IMR-90 (cell line): ENCODE measurements at regions not wholly inside any gene's neighbourhood (a gene's known extent, or its start where the extent isn't known, plus 50 kb on each side); places are given as distances from the start of the nearest gene placed in this dataset.

Experiments used
- ATAC-seq: fragments of 200-7000 bp; cut with Tn5 transposase; 2 replicates; pipeline ENCODE4 v1.9.1; 2020; ENCODE audit warnings: low read depth, mild to moderate bottlenecking, moderate library complexity
- BruUV-seq: library from RNA; stranded (reverse); fragments of 400-500 nt; replicated peaks from 2 replicates; lab custom pipeline; 2021; lab: Mats Ljungman, UMichigan
- CTCF ChIA-PET: fragments of 300-600 bp; formaldehyde crosslinking; extraction: SDS; loops from one replicate; lab custom pipeline; 2021; ENCODE audit warnings: antibody characterized with exemption; lab: Yijun Ruan, JAX
- POLR2A ChIA-PET: fragments of 300-600 bp; sonication (Branson Sonifier 250); formaldehyde crosslinking; loops from one replicate; lab custom pipeline; 2022; ENCODE audit warnings: antibody characterized with exemption; ENCODE audit not compliant: unreplicated experiment; lab: Charles Lee
- DNase-seq: peaks from one replicate; pipeline ENCODE4 v3.0.0; 2013
- H2AFZ ChIP-seq: replicated peaks from 2 replicates; pipeline ENCODE3; 2013; ENCODE audit warnings: low read length, mild to moderate bottlenecking; ENCODE audit not compliant: poor library complexity
- H2AK5ac ChIP-seq: 2 replicates; pipeline ENCODE4 v1.6.1; 2013; ENCODE audit warnings: low read depth, low read length, inconsistent platforms
- H2AK9ac ChIP-seq: replicated peaks from 2 replicates; pipeline ENCODE3; 2013; ENCODE audit warnings: mild to moderate bottlenecking, low read depth, low read length, moderate library complexity; ENCODE audit not compliant: poor library complexity
- H2BK120ac ChIP-seq: 2 replicates; pipeline ENCODE4 v1.6.1; 2013; ENCODE audit warnings: low read depth, low read length, inconsistent platforms
- H2BK15ac ChIP-seq: 3 replicates; pipeline ENCODE4 v1.6.1; 2013; ENCODE audit warnings: low read depth, low read length, inconsistent platforms
- H2BK20ac ChIP-seq: 2 replicates; pipeline ENCODE4 v1.6.1; 2013; ENCODE audit warnings: low read depth, mild to moderate bottlenecking, inconsistent platforms, low read length, moderate library complexity
- H2BK5ac ChIP-seq: 2 replicates; pipeline ENCODE4 v1.6.1; 2013; ENCODE audit warnings: mild to moderate bottlenecking, low read depth, low read length, inconsistent platforms; ENCODE audit not compliant: poor library complexity, severe bottlenecking
- H3K14ac ChIP-seq: replicated peaks from 2 replicates; pipeline ENCODE4 v1.6.1; 2013; ENCODE audit warnings: low read depth, low read length, inconsistent platforms
- H3K18ac ChIP-seq: 2 replicates; pipeline ENCODE4 v1.6.1; 2013; ENCODE audit warnings: low read depth, low read length, control low read depth
- H3K23ac ChIP-seq: 2 replicates; pipeline ENCODE4 v1.6.1; 2013; ENCODE audit warnings: low read depth, low read length, inconsistent platforms
- H3K27ac ChIP-seq: 2 replicates; pipeline ENCODE4 v1.5.1; 2013; ENCODE audit warnings: mild to moderate bottlenecking, control low read depth, low read length; ENCODE audit not compliant: insufficient read depth
- H3K27me3 ChIP-seq: 2 replicates; pipeline ENCODE4 v1.6.1; 2013; ENCODE audit warnings: low read length; ENCODE audit not compliant: control insufficient read depth, insufficient read depth
- H3K36me3 ChIP-seq: 2 replicates; pipeline ENCODE4 v1.6.1; 2013; ENCODE audit warnings: low read length, mixed read lengths; ENCODE audit not compliant: control insufficient read depth, insufficient read depth
- H3K4ac ChIP-seq: 2 replicates; pipeline ENCODE4 v1.6.1; 2013; ENCODE audit warnings: low read depth, low read length, inconsistent platforms
- H3K4me1 ChIP-seq: 2 replicates; pipeline ENCODE4 v1.6.1; 2013; ENCODE audit warnings: low read length, mixed read lengths; ENCODE audit not compliant: control insufficient read depth, insufficient read depth
- H3K4me2 ChIP-seq: 2 replicates; pipeline ENCODE4 v1.6.1; 2013; ENCODE audit warnings: low read depth, mild to moderate bottlenecking, control low read depth, low read length, moderate library complexity
- H3K4me3 ChIP-seq: 2 replicates; pipeline ENCODE4 v1.5.1; 2013; ENCODE audit warnings: low read depth, mild to moderate bottlenecking, control low read depth, low read length, moderate library complexity; ENCODE audit not compliant: insufficient read depth
- H3K56ac ChIP-seq: 2 replicates; pipeline ENCODE4 v1.6.1; 2013; ENCODE audit warnings: low read length, inconsistent platforms; ENCODE audit not compliant: insufficient read depth; ENCODE audit errors: extremely low read depth
- H3K79me1 ChIP-seq, 2 experiments: 2 replicates each; pipeline ENCODE4 v1.6.1; 2013; ENCODE audit warnings: low read length in 2 of 2, inconsistent platforms in 1 of 2, low read depth in 1 of 2
- H3K9ac ChIP-seq: 2 replicates; pipeline ENCODE4 v1.6.1; 2013; ENCODE audit warnings: low read depth, low read length, control low read depth
- H3K9me1 ChIP-seq: 2 replicates; pipeline ENCODE4 v1.6.1; 2013; ENCODE audit warnings: low read length, inconsistent platforms; ENCODE audit not compliant: insufficient read depth
- H3K9me3 ChIP-seq: 2 replicates; pipeline ENCODE4 v1.6.1; 2013; ENCODE audit warnings: low read length; ENCODE audit not compliant: control insufficient read depth, insufficient read depth
- H4K20me1 ChIP-seq: 2 replicates; pipeline ENCODE4 v1.6.1; 2013; ENCODE audit warnings: low read length, inconsistent platforms; ENCODE audit not compliant: insufficient read depth
- H4K5ac ChIP-seq: 2 replicates; pipeline ENCODE4 v1.6.1; 2013; ENCODE audit warnings: mild to moderate bottlenecking, low read depth, low read length, control low read depth
- H4K8ac ChIP-seq, 2 experiments: 2 replicates each; pipeline ENCODE4 v1.6.1; 2013; ENCODE audit warnings: low read depth in 2 of 2, low read length in 2 of 2, control low read depth in 1 of 2, inconsistent platforms in 1 of 2
- H4K91ac ChIP-seq: 2 replicates; pipeline ENCODE4 v1.6.1; 2013; ENCODE audit warnings: low read depth, low read length, inconsistent platforms; ENCODE audit not compliant: insufficient read depth
- BHLHE40 ChIP-seq: fragments of 150-350 bp; IDR thresholded peaks from 2 replicates; pipeline ENCODE4 v1.6.1; 2016; ENCODE audit warnings: mild to moderate bottlenecking, low read depth, low read length
- CEBPB ChIP-seq: IDR thresholded peaks from 2 replicates; pipeline ENCODE4 v1.6.1; 2012; ENCODE audit warnings: low read depth, low read length, improper control_type of control experiment
- ELK1 ChIP-seq: fragments of 150-350 bp; IDR thresholded peaks from 2 replicates; pipeline ENCODE4 v1.6.1; 2016; ENCODE audit warnings: low read depth, mild to moderate bottlenecking, low read length, moderate library complexity, borderline replicate concordance
- MAZ ChIP-seq: IDR thresholded peaks from 2 replicates; pipeline ENCODE4 v1.6.1; 2012; ENCODE audit warnings: low read depth, mild to moderate bottlenecking, low read length, improper control_type of control experiment, moderate library complexity, borderline replicate concordance
- MXI1 ChIP-seq: IDR thresholded peaks from 2 replicates; pipeline ENCODE4 v1.6.1; 2012; ENCODE audit warnings: low read depth, mild to moderate bottlenecking, low read length, moderate library complexity, borderline replicate concordance
- NFE2L2 ChIP-seq: fragments of 150-350 bp; IDR thresholded peaks from 2 replicates; pipeline ENCODE4 v1.6.1; 2016; ENCODE audit warnings: low read depth, mild to moderate bottlenecking, low read length
- RAD21 ChIP-seq: IDR thresholded peaks from 2 replicates; pipeline ENCODE4 v1.6.1; 2012; ENCODE audit warnings: low read length, improper control_type of control experiment
- WGBS, 2 experiments: methylation state at CpG; one replicate each; pipeline versions ENCODE4 v1.1.5 to v1.1.7; 2013; ENCODE audit warnings: missing lambda C conversion rate in 2 of 2; ENCODE audit not compliant: insufficient read length in 1 of 2; ENCODE audit errors: extremely low coverage in 2 of 2; 5-methylcytosine and 5-hydroxymethylcytosine counted together
- dilution Hi-C: fragments of 300-500 bp; cut with HindIII; formaldehyde crosslinking; loops from one replicate; pipeline ENCODE4 v1.14.3; 2018; ENCODE audit warnings: low sequenced_read_pairs; ENCODE audit not compliant: unreplicated experiment
- in situ Hi-C: fragments of 300-500 bp; cut with MboI; formaldehyde crosslinking; loops from 3 replicates; pipeline ENCODE4 v1.14.3; 2019; ENCODE audit warnings: low sequenced_read_pairs, inconsistent platforms, mixed read lengths
- intact Hi-C: fragments of 100-400 bp; cut with micrococcal nuclease; formaldehyde crosslinking; loops from 2 replicates; pipeline ENCODE4 v1.10.0; 2022
- TF ChIP-seq, protein P1 (sequence below): conservative IDR thresholded peaks from 2 replicates; pipeline ENCODE4 v1.5.1; 2012; ENCODE audit warnings: mild to moderate bottlenecking, low read depth, low read length, improper control_type of control experiment

GRCh38 chr5:135231289-135231688 lies 167.7 kb downstream of the MACROH2A1 start:
- H2BK120ac ChIP-seq = peak overlapping the region; percentile 88
- TF ChIP-seq MXI1 (no peak), MAZ (no peak), CEBPB (no peak), NFE2L2 (no peak), ELK1 (no peak), BHLHE40 (no peak), RAD21 (no peak)
- TF ChIP-seq, protein P1, sequence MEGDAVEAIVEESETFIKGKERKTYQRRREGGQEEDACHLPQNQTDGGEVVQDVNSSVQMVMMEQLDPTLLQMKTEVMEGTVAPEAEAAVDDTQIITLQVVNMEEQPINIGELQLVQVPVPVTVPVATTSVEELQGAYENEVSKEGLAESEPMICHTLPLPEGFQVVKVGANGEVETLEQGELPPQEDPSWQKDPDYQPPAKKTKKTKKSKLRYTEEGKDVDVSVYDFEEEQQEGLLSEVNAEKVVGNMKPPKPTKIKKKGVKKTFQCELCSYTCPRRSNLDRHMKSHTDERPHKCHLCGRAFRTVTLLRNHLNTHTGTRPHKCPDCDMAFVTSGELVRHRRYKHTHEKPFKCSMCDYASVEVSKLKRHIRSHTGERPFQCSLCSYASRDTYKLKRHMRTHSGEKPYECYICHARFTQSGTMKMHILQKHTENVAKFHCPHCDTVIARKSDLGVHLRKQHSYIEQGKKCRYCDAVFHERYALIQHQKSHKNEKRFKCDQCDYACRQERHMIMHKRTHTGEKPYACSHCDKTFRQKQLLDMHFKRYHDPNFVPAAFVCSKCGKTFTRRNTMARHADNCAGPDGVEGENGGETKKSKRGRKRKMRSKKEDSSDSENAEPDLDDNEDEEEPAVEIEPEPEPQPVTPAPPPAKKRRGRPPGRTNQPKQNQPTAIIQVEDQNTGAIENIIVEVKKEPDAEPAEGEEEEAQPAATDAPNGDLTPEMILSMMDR = no peak
- H3K23ac ChIP-seq = no peak overlapping the region
- peak overlapping the region; percentile 46 for H4K91ac ChIP-seq
- ChIA-PET CTCF (no interaction called here), POLR2A (no interaction called here)
- H4K8ac ChIP-seq = peak overlapping the region; percentile 38 to 54; a peak in 1 of 4 replicates
- H2BK20ac ChIP-seq = peak overlapping the region; percentile 58
- H3K4ac ChIP-seq = peak overlapping the region; percentile 62
- H3K9me1 ChIP-seq = no peaks in the 10 kb centered on the region; the same call in 1 of the 2 replicates
- ATAC-seq = no peak
- dilution Hi-C loops (no loop called here), intact Hi-C loops (no loop called here), in situ Hi-C loops (no loop called here)
- WGBS, 2 experiments = 100% methylated on average over 1 of the region's 2 CpGs; no CpG with 5 or more reads in 1 of the 2 experiments
- H2AFZ ChIP-seq = peak overlapping the region; percentile 5
- no peaks in the 10 kb centered on the region for H3K36me3 ChIP-seq
- H3K9me3 ChIP-seq = no peaks in the 10 kb centered on the region; the same call in 1 of the 2 replicates
- no peak overlapping the region for H2AK9ac ChIP-seq
- H4K20me1 ChIP-seq = no peaks in the 10 kb centered on the region
- DNase-seq = no peak
- H3K4me1 ChIP-seq = peaks cover 11% of the 10 kb centered on the region
- H2BK5ac ChIP-seq = peak overlapping the region; percentile 30
- no peak overlapping the region for H3K56ac ChIP-seq
- H3K18ac ChIP-seq = peak overlapping the region; percentile 89
- H3K9ac ChIP-seq = no peak overlapping the region
- H3K4me2 ChIP-seq = no peak overlapping the region
- no TSS peak for BruUV-seq
- H3K27ac ChIP-seq = no peak overlapping the region
- H3K4me3 ChIP-seq = no peak overlapping the region
- no peaks in the 10 kb centered on the region for H3K79me1 ChIP-seq
- H4K5ac ChIP-seq = peak overlapping the region; percentile 91
- peak overlapping the region; percentile 70; the same call in 1 of the 2 replicates for H2AK5ac ChIP-seq
- H3K14ac ChIP-seq = peak overlapping the region; percentile 16
- no peaks in the 10 kb centered on the region; the same call in 1 of the 2 replicates for H3K27me3 ChIP-seq
- H2BK15ac ChIP-seq = peak overlapping the region; percentile 71; the same call in 2 of the 3 replicates
